ENCODE measurements at regions not wholly inside any gene's neighbourhood (a gene's known extent, or its start where the extent isn't known, plus 50 kb on each side); places are given as distances from the start of the nearest gene placed in this dataset.
"Not testable (repeated sequence)": the region's sequence is repeated elsewhere in the genome, so short reads cannot be mapped to it uniquely, and the experiment has no call there.

GRCh38 chr6:79808921-79809320 is 138.4 kb downstream of the ELOVL4 start:
- no peak for DNase-seq

GRCh38 chr6:79806661-79807060 is 140.7 kb downstream of the ELOVL4 start:
- not testable (repeated sequence) for DNase-seq

GRCh38 chr6:79804732-79805131 is 142.6 kb downstream of the ELOVL4 start:
- DNase-seq: no peak

GRCh38 chr6:79803917-79804316 is 143.4 kb downstream of the ELOVL4 start:
- no peak for DNase-seq

- no peak for DNase-seq
Measured at GRCh38 chr6:79802657-79803300, 144.6 kb downstream of the ELOVL4 start.

- DNase-seq: no peak
Measured at GRCh38 chr6:79801362-79801761, 146.0 kb downstream of the ELOVL4 start.

GRCh38 chr6:79798841-79799240 is 148.5 kb downstream of the ELOVL4 start:
- no peak for DNase-seq

GRCh38 chr6:79797912-79798311 is 149.4 kb downstream of the ELOVL4 start:
- no peak for DNase-seq

- no peak for DNase-seq
Measured at GRCh38 chr6:79797163-79797764, 150.1 kb downstream of the ELOVL4 start.

- no peak for DNase-seq
Measured at GRCh38 chr6:79796197-79796596, 151.2 kb downstream of the ELOVL4 start.

GRCh38 chr6:79789896-79790295 is 157.5 kb downstream of the ELOVL4 start:
- no peak for DNase-seq

- no peak for DNase-seq
Measured at GRCh38 chr6:79788756-79789155, 157.6 kb downstream of the SH3BGRL2 start.

- no peak for DNase-seq
Measured at GRCh38 chr6:79787626-79788025, 156.5 kb downstream of the SH3BGRL2 start.

- DNase-seq: no peak
Measured at GRCh38 chr6:79784395-79784753, 153.2 kb downstream of the SH3BGRL2 start.

GRCh38 chr6:79783670-79784394 is 152.7 kb downstream of the SH3BGRL2 start:
- no peak for DNase-seq

GRCh38 chr6:79782792-79783580 is 151.9 kb downstream of the SH3BGRL2 start:
- no peak for DNase-seq

GRCh38 chr6:79781916-79782315 is 150.8 kb downstream of the SH3BGRL2 start:
- no peak for DNase-seq

GRCh38 chr6:79780881-79781280 is 149.8 kb downstream of the SH3BGRL2 start:
- no peak for DNase-seq

GRCh38 chr6:79778816-79779215 is 147.7 kb downstream of the SH3BGRL2 start:
- DNase-seq: no peak

- peak; percentile 3 to 15 for DNase-seq
Measured at GRCh38 chr6:79777713-79778579, 146.8 kb downstream of the SH3BGRL2 start.

- no peak for DNase-seq
Measured at GRCh38 chr6:79776076-79776475, 144.9 kb downstream of the SH3BGRL2 start.

- no peak for DNase-seq
Measured at GRCh38 chr6:79775222-79775621, 144.1 kb downstream of the SH3BGRL2 start.
